ENCODE measurements at regions not wholly inside any gene's neighbourhood (a gene's known extent, or its start where the extent isn't known, plus 50 kb on each side); places are given as distances from the start of the nearest gene placed in this dataset.

GRCh38 chr2:121818546-121818945 is 63.1 kb downstream of the TSN start:
- Mint-ChIP-seq H3K4me3 (no peak overlapping the region), H3K36me3 (ENCODE audit: low read depth) (no peaks in the 10 kb centered on the region), H3K27ac (no peak overlapping the region), H3K27me3 (ENCODE audit: low read depth) (peaks cover 9% of the 10 kb centered on the region), H3K4me1 (no peaks in the 10 kb centered on the region), H3K9me3 (peaks cover 13% of the 10 kb centered on the region)
- no peak for TF ChIP-seq CTCF (IDR thresholded peaks at IDR 0.05; ENCODE audit: unreplicated experiment in 3 of 3)

DNA sequence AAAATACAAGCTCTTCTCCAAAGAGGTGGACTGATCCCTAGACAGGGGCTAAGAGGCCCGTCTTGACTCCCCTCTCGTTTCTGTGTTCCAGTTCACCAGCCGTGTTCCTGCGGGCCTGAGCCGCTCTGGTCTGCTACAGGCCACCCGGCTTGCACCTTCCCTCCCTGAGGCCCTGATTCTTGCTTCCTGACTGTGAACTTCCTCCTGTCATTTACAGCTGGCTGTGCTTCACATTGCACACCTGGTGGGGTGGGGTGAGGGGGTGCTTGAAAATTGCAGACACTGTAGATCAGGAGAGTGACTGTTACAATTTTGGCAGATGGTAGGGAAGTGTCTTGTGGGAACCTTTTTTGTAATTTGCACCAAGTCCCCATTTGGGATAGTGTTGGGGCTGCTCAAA is 64.4 kb downstream of the TSN start:
- H3K4me1 Mint-ChIP-seq: no peaks in the 10 kb centered on the region
- peaks cover 9% of the 10 kb centered on the region for H3K27me3 Mint-ChIP-seq (ENCODE audit: low read depth)
- TF ChIP-seq CTCF (IDR thresholded peaks at IDR 0.05; ENCODE audit: unreplicated experiment in 3 of 3): no peak
- no peaks in the 10 kb centered on the region for H3K36me3 Mint-ChIP-seq (ENCODE audit: low read depth)
- H3K27ac Mint-ChIP-seq: no peak overlapping the region
- no peak overlapping the region for H3K4me3 Mint-ChIP-seq
- H3K9me3 Mint-ChIP-seq: peaks cover 13% of the 10 kb centered on the region

- Mint-ChIP-seq H3K4me1 (no peaks in the 10 kb centered on the region), H3K27ac (no peak overlapping the region), H3K4me3 (no peak overlapping the region), H3K9me3 (peaks cover 13% of the 10 kb centered on the region), H3K36me3 (ENCODE audit: low read depth) (no peaks in the 10 kb centered on the region), H3K27me3 (ENCODE audit: low read depth) (no peaks in the 10 kb centered on the region)
- no peak for TF ChIP-seq CTCF (IDR thresholded peaks at IDR 0.05; ENCODE audit: unreplicated experiment in 3 of 3)
These were observed 66.2 kb downstream of the TSN start for GRCh38 chr2:121821476-121822158.

GRCh38 chr2:121824264-121824663 is 68.8 kb downstream of the TSN start:
- Mint-ChIP-seq H3K9me3 (peaks cover 8% of the 10 kb centered on the region), H3K4me3 (no peak overlapping the region), H3K27me3 (ENCODE audit: low read depth) (no peaks in the 10 kb centered on the region), H3K36me3 (ENCODE audit: low read depth) (no peaks in the 10 kb centered on the region), H3K4me1 (peaks cover 9% of the 10 kb centered on the region), H3K27ac (no peak overlapping the region)
- no peak for TF ChIP-seq CTCF (IDR thresholded peaks at IDR 0.05; ENCODE audit: unreplicated experiment in 3 of 3)

DNA sequence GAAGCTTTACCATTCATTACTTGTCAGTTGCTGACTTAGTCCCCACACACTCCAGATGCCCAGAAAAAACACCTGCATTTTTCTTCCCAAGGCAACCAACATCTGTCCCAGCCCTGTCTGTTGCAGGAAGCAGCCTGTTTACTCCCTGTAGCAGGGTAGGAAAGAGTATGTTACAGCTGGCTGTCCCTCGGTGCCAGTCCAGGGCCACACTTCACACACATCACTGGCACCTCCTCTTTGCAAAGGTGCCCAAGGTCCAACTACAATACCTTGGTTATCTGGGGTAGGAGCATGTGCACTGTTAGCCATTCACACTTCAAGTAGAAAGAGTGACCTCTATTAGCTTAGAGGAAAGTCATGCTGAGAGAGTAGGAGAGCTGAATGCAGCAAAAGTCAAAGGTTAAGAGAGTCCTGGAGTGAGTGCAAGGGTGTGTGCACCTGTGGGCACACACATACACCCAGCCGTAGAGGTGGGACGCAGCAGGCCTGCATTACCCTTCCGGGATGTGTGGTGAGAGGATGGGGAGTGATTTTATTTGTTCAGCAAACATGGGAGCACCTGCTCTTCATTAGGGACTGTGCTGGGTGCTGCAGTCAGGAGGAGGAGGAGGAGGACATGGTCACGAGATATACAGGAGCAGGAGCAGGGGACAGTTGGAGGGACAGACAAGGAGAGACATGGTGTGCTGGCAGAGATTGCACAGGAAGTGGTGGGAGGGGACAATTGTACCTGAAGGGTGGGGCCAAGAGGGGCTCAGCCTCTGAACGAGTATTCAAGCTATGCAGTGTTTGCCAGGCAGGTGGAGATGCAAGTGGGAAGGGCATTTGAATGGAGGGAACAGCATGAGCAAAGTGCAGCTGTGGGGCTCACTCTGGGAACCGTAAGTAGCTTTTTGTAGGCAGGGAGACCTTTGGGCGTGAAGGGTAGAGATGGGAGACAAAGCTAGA is 69.8 kb downstream of the TSN start:
- Mint-ChIP-seq H3K4me3 (no peak overlapping the region), H3K27me3 (ENCODE audit: low read depth) (no peaks in the 10 kb centered on the region), H3K9me3 (peaks cover 8% of the 10 kb centered on the region), H3K36me3 (ENCODE audit: low read depth) (no peaks in the 10 kb centered on the region), H3K27ac (no peak overlapping the region), H3K4me1 (peaks cover 9% of the 10 kb centered on the region)
- TF ChIP-seq CTCF (IDR thresholded peaks at IDR 0.05; ENCODE audit: unreplicated experiment in 3 of 3): no peak
